ENCODE measurements at regions not wholly inside any gene's neighbourhood (a gene's known extent, or its start where the extent isn't known, plus 50 kb on each side); places are given as distances from the start of the nearest gene placed in this dataset.

GRCh38 chr7:18425838-18426445 lies 69.6 kb upstream of the HDAC9 start:
- no peaks in the 10 kb centered on the region for H3K4me1 Mint-ChIP-seq (ENCODE audit: low read depth)
- no peaks in the 10 kb centered on the region for H3K27me3 Mint-ChIP-seq (ENCODE audit: low read depth)
- no peak overlapping the region for H3K27ac Mint-ChIP-seq
- H3K4me3 Mint-ChIP-seq = no peak overlapping the region
- no peaks in the 10 kb centered on the region for H3K36me3 Mint-ChIP-seq (ENCODE audit: low read depth)
- no peaks in the 10 kb centered on the region for H3K9me3 Mint-ChIP-seq
- DNase-seq (ENCODE audit: low spot score) = no peak

- Mint-ChIP-seq H3K36me3 (ENCODE audit: low read depth) (no peaks in the 10 kb centered on the region), H3K9me3 (no peaks in the 10 kb centered on the region), H3K4me1 (ENCODE audit: low read depth) (no peaks in the 10 kb centered on the region), H3K27ac (no peak overlapping the region), H3K4me3 (no peak overlapping the region), H3K27me3 (ENCODE audit: low read depth) (no peaks in the 10 kb centered on the region)
- DNase-seq (ENCODE audit: low spot score) = no peak
Observed at GRCh38 chr7:18426564-18427226, 68.9 kb upstream of the HDAC9 start.

- Mint-ChIP-seq H3K27ac (no peak overlapping the region), H3K9me3 (no peaks in the 10 kb centered on the region), H3K4me3 (no peak overlapping the region), H3K36me3 (ENCODE audit: low read depth) (no peaks in the 10 kb centered on the region), H3K4me1 (ENCODE audit: low read depth) (no peaks in the 10 kb centered on the region), H3K27me3 (ENCODE audit: low read depth) (no peaks in the 10 kb centered on the region)
- no peak for DNase-seq (ENCODE audit: low spot score)
Observed at GRCh38 chr7:18429547-18429946, 66.0 kb upstream of the HDAC9 start.

GRCh38 chr7:18430810-18431209 lies 64.7 kb upstream of the HDAC9 start:
- Mint-ChIP-seq H3K9me3 (no peaks in the 10 kb centered on the region), H3K4me3 (no peak overlapping the region), H3K36me3 (ENCODE audit: low read depth) (no peaks in the 10 kb centered on the region), H3K27me3 (ENCODE audit: low read depth) (no peaks in the 10 kb centered on the region), H3K4me1 (ENCODE audit: low read depth) (no peaks in the 10 kb centered on the region), H3K27ac (no peak overlapping the region)
- no peak for DNase-seq (ENCODE audit: low spot score)

GRCh38 chr7:18434171-18434570 lies 61.4 kb upstream of the HDAC9 start:
- Mint-ChIP-seq H3K4me1 (ENCODE audit: low read depth) (no peaks in the 10 kb centered on the region), H3K4me3 (no peak overlapping the region), H3K9me3 (no peaks in the 10 kb centered on the region), H3K27me3 (ENCODE audit: low read depth) (no peaks in the 10 kb centered on the region), H3K36me3 (ENCODE audit: low read depth) (no peaks in the 10 kb centered on the region), H3K27ac (no peak overlapping the region)
- DNase-seq (ENCODE audit: low spot score) = no peak

GRCh38 chr7:18437101-18437500 lies 58.4 kb upstream of the HDAC9 start:
- H3K4me3 Mint-ChIP-seq = no peak overlapping the region
- H3K4me1 Mint-ChIP-seq (ENCODE audit: low read depth) = no peaks in the 10 kb centered on the region
- no peak overlapping the region for H3K27ac Mint-ChIP-seq
- H3K36me3 Mint-ChIP-seq (ENCODE audit: low read depth) = no peaks in the 10 kb centered on the region
- H3K27me3 Mint-ChIP-seq (ENCODE audit: low read depth) = no peaks in the 10 kb centered on the region
- no peaks in the 10 kb centered on the region for H3K9me3 Mint-ChIP-seq
- DNase-seq (ENCODE audit: low spot score) = no peak

GRCh38 chr7:18440934-18441333 lies 54.6 kb upstream of the HDAC9 start:
- DNase-seq (ENCODE audit: low spot score) = no peak
- Mint-ChIP-seq H3K9me3 (no peaks in the 10 kb centered on the region), H3K27me3 (ENCODE audit: low read depth) (no peaks in the 10 kb centered on the region), H3K4me3 (no peak overlapping the region), H3K4me1 (ENCODE audit: low read depth) (no peaks in the 10 kb centered on the region), H3K36me3 (ENCODE audit: low read depth) (no peaks in the 10 kb centered on the region), H3K27ac (no peak overlapping the region)

GRCh38 chr7:18444826-18445225 lies 50.7 kb upstream of the HDAC9 start:
- Mint-ChIP-seq H3K9me3 (no peaks in the 10 kb centered on the region), H3K27ac (no peak overlapping the region), H3K4me1 (ENCODE audit: low read depth) (no peaks in the 10 kb centered on the region), H3K4me3 (no peak overlapping the region), H3K36me3 (ENCODE audit: low read depth) (no peaks in the 10 kb centered on the region), H3K27me3 (ENCODE audit: low read depth) (no peaks in the 10 kb centered on the region)
- DNase-seq (ENCODE audit: low spot score) = no peak

GRCh38 chr7:18445483-18445882 lies 50.1 kb upstream of the HDAC9 start:
- no peaks in the 10 kb centered on the region for H3K36me3 Mint-ChIP-seq (ENCODE audit: low read depth)
- H3K4me1 Mint-ChIP-seq (ENCODE audit: low read depth) = no peaks in the 10 kb centered on the region
- DNase-seq (ENCODE audit: low spot score) = no peak
- H3K4me3 Mint-ChIP-seq = no peak overlapping the region
- H3K27me3 Mint-ChIP-seq (ENCODE audit: low read depth) = no peaks in the 10 kb centered on the region
- no peak overlapping the region for H3K27ac Mint-ChIP-seq
- no peaks in the 10 kb centered on the region for H3K9me3 Mint-ChIP-seq
